GM19025 (cell line): ENCODE measurements at regions not wholly inside any gene's neighbourhood (a gene's known extent, or its start where the extent isn't known, plus 50 kb on each side); places are given as distances from the start of the nearest gene placed in this dataset.
"Not testable (repeated sequence)": the region's sequence is repeated elsewhere in the genome, so short reads cannot be mapped to it uniquely, and the experiment has no call there.

Experiments used
- ATAC-seq: cut with Tn5 transposase; IDR thresholded peaks from one replicate; pipeline ENCODE4 v1.9.1; 2021; ENCODE audit warnings: mild to moderate bottlenecking, low read depth, moderate library complexity; ENCODE audit not compliant: unreplicated experiment

DNA sequence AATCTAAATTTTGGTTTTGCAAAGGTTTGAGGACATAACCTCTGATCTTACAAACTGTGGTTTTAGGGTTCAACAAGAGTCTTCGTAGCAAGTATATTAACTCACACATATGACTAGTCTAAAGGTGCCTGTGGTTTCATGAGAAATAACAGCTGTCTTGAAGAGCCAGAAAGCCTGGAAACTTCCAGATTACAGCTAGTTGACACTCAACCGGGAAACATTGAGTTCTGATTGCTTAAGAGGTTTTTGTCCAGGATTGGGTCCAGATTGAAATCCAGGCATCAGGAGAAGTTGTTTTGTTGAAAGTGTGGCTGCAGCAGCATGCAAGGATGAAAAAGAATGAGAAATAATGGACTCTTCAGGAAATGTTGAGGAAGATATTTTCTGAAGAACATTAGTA, 69.9 kb downstream of the TSPY2 start:
- ATAC-seq = not testable (repeated sequence)

DNA sequence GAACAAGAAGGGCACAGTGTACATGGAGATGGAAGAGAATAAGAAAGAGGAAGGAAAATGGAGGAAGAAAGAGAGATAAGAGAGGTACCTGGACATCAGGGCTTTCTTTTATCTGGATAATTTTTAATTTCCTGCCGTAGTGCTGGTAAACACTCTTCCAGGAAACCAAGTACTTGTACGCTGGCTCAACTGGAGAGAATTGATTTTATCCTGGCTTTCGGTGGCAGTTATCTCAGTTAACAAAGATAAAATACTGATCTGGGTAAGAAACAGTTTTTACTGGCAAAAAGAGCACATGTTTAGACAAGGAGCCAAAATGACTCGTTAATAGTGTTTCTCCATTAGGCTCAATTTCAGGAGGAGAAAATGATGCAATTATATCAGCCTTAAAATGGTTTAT, 70.4 kb downstream of the TSPY2 start:
- not testable (repeated sequence) for ATAC-seq

DNA sequence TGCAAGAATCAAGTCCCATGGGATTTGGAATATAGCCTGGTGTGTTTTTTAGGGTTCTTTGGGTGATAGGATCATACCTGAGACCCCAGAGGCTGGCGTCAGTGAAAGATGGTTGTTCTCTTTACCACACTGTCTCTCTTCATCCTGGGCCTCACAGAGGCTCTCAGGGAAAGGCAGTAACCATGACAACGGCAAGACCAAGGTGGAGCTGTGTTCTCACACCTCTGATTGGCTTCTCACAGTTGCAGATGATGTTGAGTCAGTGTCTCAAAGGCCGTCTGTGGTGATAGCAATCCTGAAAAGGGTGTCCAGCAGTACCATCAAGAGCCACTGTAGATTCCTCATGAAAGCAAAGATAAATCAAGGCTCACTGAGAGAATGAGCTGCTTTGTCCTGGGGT, 120.4 kb downstream of the TSPY2 start:
- ATAC-seq = not testable (repeated sequence)

DNA sequence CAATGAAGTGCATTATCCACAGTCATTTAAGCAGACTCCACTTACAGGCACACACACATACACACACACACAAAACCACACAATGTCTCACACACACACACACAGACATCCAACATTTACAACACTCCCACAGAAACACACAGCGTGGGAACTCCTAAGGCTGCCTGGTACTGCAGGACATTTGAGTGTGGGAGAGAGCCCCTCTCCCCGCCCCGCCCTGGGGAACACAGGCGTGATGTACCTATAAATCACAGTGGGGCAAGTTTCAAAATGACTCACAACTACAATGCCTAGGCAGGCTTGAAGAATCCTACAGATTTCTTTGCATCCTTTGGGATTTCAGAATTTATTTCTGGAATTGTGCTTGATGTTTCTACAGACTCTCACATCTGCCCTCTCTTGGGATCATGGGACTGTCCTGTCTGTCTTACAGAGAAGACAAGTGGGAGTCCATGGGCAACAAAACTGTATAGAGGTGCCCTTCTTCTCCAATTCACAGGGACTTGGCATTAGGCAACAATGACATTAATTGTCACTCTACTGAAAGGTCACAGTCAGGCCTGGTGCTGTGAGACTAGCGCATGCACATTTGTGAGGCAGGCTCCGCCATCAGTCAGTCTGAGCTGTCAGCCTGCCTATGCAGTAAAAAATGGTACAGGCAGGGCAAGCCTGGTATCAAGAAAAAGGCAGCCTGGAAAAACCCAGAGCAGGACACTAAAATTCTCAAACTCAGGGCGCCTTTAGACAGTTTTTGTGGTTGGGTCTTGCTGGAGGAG, 136.6 kb downstream of the TSPY2 start:
- not testable (repeated sequence) for ATAC-seq

DNA sequence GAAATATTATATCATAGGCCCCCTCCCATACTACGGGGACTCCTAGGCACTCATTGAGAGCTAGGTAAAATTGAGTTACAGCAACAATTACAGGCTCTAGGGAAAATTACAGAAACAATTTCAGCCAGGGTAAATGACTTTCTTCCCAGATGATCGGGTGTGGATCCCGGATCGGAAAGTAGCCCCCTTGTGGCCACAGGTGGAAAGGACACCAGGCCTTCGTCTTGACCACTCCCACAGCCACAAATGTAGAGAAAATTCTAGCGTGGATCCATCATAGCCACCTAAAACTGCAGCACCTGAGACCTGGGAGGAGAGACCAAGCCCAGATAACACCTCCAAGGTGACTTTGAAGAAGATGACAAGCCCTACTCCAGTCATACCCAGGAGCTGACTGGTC, 142.6 kb downstream of the TSPY2 start:
- not testable (repeated sequence) for ATAC-seq

DNA sequence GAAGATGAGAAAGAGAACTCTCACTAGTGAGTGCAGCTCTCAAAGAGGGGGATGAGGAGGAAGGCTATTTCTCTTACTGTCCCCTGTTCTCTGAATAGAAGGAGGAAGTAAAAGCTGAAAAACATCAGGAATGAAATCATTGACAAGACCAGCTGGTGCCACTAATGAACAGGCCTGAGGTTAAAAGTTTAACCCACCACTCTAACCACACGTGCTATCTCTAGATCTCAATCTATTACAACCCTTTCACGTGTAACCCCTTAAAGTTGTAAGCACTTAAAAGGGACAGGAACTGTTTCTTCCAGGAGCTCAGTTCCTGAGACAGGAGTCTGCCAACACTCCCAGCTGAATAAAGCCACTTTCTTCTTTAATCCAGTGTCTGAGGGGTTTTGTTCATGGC, 143.5 kb downstream of the TSPY2 start:
- ATAC-seq = not testable (repeated sequence)

DNA sequence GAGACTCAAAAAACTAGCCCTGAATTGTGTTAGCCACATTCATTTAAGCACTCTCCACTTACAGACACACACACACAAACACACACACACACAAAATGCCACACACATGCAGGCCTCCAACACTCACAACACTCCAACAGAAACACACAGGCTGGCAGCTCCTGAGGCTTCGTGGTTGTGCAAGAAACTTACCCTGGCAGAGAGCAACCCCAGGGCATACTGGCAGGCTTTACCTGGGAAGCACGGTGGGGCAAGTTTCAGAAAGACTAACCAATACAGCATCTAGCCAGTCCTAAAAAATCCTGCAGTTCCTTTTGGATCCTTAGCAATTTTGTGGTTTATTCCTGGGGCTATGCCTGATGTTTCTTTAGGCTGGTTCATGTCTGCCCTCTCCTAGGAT, 146.2 kb downstream of the TSPY2 start:
- ATAC-seq = not testable (repeated sequence)

DNA sequence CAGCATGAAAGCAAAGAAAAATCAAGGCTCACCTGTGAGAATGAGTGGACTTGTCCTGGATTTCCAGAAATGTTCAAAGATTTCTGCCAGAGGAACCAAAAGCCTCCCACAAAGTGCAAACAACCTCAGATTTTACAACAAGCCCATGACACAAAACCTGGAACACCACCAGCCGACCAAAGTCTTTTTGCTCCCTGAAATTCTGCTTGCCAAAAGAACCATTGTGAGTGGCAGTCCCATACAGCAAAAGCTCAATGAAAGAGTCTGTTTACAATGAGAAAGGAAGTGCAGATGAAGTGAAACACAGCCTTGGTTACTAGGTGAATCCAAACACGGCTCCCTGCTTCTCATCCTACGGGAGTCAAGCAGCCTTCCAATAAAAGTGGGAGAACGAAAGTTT, 147.2 kb downstream of the TSPY2 start:
- ATAC-seq = not testable (repeated sequence)

DNA sequence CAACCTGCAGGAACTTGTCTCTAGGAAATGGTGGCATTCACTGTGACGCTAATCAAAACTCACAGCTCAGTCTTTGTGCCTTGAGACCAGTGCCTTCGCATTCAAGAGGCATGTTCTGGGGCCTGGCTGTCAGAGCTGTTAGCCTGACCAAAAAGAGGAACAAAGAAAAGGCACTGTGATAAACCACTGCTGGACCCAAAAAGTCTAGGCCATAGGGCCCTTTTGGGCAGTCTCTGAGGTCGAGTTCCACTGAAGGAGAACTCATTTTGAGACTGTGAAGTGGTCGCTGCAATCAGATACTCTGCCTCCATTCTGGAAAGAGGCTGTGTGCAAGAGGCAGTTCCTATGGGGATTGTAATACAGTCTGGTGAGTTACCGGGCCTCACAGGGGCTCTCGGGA, 149.0 kb downstream of the TSPY2 start:
- peak; percentile 78 for ATAC-seq

DNA sequence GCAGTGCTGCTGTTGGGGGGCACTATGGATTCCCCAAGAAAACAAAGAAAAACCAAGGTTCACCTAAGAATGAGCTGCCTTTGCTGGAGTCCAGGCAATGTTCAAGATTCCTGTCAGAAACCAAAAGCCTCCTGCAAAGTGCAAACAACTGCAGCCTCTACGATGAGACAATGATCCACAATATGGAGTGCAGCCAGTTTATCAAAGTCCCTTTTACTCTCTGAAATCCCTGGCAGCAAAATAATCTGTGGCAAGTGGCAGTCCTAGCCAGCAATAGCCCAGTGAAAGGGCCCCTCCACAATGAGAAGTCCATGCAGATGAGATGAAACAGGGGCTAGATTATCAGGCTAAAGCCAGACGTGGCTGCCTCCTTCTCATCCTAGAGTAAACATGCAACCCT, 155.8 kb downstream of the TSPY2 start:
- not testable (repeated sequence) for ATAC-seq

DNA sequence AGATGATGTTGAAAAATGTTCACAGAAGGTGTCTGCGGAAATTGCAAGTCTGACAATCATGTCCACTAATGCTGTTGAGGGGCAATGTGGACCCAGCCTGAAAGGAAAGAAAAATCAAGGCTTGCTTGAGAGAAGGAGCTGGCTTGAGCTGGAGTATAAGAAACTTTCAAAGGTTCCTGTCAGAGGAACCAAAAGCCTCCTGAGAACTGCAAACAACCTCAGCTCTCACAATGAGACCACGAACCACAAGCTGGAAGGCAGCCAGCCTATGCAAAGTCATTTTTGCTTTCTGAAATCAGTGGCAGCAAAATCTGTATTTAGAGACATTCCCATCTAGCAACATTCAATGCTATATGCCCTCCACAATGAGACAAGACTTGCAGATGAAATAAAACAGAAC, 160.8 kb downstream of the TSPY2 start:
- not testable (repeated sequence) for ATAC-seq

DNA sequence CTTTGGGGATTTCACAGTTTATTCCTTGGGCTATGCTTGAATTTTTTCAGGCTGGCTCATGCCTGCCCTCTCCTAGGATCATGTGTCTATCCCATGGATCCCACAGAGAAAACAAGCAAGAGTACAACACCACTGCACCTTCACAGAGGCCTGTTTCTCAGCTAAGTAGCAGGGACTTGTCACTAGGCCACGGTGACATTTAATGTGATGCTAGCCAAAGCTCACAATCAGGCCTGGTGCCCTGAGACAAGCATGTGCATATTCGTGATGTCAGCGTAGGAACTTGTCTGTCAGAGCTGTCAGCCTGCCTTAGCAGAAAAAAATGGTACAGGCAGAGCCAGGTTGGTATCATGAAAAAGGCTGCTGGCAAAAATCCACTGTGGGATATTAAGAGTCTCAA, 173.1 kb downstream of the TSPY2 start:
- ATAC-seq = not testable (repeated sequence)

DNA sequence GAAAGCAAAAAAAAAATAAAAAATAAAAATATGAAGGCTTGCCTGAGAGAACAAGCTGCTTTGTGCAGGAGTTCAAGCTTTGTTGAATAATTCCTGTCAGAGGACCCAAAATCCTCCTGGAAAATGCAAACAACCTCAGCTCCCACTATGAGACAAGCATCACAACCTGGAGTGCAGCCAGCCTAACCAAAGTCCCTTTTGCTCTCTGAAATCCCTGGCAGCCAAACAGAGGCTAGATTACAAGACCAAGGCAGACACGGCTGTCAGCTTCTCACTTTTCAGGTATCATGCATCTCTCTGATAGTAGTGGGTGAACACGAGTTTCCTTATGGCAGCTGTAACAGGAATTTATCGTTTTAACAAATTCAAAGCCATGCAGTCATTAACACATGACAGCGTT, 180.7 kb downstream of the TSPY2 start:
- not testable (repeated sequence) for ATAC-seq

DNA sequence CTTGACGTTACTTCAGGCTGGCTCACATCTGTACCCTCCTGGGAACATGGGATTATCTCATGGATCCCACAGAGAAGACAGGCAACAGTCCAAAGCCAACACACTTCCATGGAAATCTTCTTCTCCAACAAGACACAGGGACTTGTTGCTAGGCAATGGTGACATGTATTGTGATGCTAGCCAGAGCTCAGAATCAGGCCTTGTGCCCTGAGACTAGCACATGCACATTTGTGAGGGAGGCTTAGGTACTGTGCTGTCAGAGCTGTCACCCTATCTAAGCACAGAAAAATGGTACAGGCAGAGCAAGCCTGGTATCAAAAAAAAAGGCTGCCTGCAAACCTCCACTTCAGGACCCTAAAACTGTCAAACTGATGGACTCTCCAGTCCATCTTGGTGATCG, 199.5 kb downstream of the TSPY2 start:
- ATAC-seq = not testable (repeated sequence)

DNA sequence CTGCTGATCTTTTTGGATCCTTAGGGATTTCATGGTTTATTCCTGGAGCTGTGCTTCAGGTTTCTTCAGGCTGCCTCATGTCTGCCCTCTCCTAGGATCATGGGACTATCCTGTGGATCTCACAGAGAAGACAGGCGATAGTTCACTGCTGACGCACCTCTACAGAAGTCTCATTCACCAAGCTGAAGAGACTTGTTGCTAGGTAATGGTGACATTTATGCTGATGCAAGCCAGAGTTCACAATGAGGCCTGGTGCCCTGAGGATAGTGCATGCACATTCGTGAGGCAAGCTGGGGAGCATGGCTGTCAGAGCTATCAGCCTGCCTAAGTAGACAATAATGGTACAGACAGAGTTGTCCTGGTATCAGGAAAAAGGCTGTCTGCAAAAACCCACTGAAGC, 201.4 kb downstream of the TSPY2 start:
- not testable (repeated sequence) for ATAC-seq

DNA sequence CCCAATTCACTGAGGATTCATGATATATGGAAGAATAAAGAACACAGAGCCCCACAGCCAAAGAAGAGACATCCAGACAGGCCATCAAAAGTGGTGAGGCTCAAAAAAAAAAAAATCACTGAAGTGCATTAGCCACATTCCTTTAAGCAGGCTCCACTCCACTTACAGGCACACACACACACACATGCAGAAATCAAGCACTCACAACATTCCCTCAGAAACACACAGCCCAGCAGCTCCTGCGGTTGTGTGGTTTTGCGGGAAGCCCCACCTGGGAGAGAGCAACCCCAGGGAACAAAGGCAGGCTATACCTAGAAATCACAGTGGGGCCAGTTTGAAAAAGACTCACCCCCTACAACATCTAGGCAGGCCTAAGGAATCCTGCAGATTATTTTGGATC, 222.3 kb downstream of the TSPY2 start:
- not testable (repeated sequence) for ATAC-seq

DNA sequence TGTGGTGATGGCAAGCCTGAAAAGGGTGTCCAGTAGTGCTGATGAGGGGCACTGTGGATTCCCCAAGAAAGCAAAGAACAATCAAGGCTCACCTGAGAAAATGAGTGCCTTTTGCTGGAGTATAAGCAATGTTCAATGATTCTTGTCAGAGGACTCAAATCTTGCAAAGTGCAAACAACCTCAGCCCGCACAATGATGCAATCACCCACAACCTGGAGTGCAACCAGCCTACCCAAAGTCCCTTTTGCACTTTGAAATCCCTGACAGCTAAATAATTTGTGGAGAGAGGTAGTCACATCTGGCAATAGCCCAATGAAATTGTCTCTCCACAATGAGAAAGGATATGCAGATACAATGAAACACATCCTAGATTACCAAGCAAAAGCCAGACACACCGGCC, 225.8 kb downstream of the TSPY2 start:
- not testable (repeated sequence) for ATAC-seq

DNA sequence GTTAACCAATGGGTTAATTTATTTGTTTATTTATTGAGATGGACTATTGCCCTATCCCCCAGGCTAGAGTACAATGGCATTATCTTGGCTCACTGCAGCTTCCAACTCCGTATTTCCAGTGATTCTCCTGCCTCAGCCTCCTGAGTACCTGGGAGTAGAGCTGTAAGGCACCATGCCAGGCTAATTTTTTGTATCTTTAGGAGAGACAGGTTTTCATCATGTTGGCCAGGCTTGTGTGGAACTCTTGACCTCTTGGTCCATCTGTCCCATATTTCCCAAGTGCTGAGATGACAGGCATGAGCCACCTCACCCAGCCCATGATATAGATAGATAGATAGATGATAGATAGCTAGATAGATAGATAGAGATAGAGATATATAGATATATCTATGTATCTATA, 249.4 kb downstream of the TSPY2 start:
- not testable (repeated sequence) for ATAC-seq

DNA sequence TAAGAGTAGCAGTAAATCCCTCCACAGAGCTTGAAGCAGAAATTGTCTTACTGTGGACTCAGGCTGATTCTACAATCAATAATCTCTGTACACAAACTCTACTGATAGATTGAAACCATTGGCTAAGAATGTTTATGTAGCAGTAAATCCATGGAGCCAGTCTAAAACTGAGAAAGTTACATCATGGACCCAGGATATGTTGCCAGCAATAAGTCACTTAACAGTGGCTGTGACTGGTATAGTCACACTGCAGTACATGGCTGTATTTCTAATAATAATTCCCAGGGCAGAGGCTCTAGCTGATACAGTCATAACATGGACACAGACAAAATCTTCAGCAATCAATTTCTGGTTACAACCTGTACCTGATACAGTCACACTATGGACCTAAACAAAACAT, 262.8 kb downstream of the TSPY2 start:
- ATAC-seq = not testable (repeated sequence)

DNA sequence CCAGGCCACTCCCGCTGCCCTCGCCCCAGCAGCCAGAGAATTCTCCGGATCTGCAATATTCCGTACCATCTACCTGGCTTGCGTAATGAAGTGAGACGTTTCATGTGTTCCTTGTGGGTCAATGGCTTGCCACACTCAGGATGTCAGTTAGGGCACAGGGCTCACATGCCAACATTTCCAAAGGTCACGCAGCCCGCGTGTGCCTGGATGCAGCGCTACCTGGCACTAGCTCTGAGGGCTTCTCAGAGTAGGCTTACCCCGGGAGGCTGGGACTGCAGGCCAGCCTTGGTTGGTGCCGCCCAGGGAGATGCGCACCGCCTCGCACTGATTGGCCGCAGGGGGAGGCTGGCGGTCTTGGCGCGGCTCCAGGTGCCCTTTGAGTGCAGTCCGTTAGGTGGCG, 274.0 kb downstream of the TSPY2 start:
- ATAC-seq = not testable (repeated sequence)

DNA sequence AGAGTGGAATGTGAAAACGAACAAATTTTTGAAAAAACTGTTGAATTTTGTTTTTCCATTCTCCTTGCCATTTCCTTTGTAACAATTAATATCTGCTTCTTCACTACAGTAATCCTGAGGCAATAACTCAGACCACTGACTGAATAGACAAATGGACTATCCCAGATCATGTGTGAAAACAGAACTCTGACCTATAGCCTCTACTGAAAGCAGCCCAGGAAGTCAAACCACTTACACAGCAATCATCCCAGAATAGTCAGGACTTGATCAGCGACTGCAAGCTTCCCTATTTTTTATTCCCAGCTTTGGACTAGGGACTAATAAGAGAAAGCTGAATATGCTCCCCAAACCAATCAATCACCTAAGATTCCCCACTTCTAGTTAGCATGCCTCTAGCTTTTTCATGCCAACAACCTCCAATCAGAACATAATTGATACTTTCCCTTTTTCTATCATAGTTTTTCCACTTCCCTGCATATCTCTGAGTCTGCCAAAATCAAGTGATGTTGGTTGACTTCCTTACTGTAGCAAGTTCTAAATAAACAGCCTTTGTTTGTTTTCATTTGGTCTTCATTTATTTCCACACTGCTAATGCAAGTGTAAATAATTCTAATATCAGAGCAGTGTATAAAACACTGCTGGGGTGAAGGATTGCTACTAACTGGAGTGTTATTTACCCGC, 298.2 kb downstream of the TSPY2 start:
- ATAC-seq = not testable (repeated sequence)

DNA sequence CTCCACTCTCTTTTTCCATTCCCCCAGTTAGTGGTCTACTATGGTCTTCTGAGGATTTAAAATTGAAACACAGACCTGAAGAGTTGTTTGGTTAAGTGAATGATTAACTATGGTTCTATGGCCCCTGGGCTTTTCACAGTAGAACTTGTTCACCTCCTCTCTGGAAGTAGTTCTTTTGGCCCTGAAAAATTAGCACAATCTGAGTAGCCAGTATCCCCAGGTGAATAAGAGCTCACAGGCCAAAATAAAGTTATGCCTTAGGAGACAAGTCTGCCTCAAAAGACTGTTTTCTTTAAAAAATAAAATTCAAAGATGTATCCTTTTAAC, 298.7 kb downstream of the TSPY2 start:
- ATAC-seq = not testable (repeated sequence)
